Cardiac fibroblast (primary cell): ENCODE measurements at regions not wholly inside any gene's neighbourhood (a gene's known extent, or its start where the extent isn't known, plus 50 kb on each side); places are given as distances from the start of the nearest gene placed in this dataset.

Experiments
- DNase-seq, 2 donors: peaks; one replicate each; pipeline versions ENCODE4 v3.0.0 to v3.0.0-alpha.2; 2010; ENCODE audit warnings: low read depth in 2 of 2
- H3K4me3 ChIP-seq, 2 donors: replicated peaks in 1 of 2; 1 replicate in 1 of 2; 2 replicates in 1 of 2; pipeline ENCODE4 v1.5.1; 2011; ENCODE audit warnings: low read depth in 2 of 2, low read length in 2 of 2, mild to moderate bottlenecking in 2 of 2, moderate library complexity in 1 of 2
- TF ChIP-seq, protein P1 (sequence below): IDR thresholded peaks from one replicate; pipeline ENCODE4 v1.5.1; 2011; ENCODE audit warnings: low read depth, mild to moderate bottlenecking, low read length, inconsistent platforms

DNA sequence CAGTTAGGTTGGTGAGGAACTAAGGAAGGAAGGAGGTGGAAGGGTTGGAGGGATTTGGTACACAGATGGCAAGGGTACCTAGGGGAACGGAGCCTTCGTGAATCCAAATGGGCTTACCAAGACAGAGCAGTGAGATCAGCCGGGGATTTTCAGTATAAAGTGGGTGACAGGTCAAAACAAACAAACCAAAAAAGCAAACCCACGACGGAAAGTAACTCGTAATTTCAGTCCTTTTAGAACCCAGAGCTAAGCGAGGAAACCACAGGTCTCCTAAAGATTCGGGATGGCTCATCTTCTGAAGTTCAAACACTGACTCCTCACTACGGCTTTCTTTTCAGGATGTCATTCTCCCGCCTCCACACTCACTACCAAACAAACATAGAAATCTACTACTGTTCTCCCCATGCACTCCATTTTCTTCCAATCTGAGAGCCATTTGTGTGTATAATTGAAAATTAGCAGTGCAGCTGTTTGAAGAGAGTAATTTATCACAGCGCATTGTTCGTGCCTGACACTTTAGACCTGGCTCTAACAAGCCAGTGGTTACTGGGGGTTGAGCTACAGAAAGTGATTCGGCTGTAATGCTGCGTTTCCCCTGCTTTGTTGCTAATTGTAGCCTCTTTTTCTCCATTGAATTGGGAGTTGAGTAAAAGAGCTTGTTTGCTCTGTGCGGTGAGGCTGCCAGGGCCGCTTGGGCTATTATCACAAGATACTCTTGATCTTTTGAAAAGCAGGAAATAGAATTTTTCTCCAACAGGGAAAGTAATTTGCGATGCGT is 64.7 kb upstream of the CCDC39 start:
- TF ChIP-seq, protein P1, sequence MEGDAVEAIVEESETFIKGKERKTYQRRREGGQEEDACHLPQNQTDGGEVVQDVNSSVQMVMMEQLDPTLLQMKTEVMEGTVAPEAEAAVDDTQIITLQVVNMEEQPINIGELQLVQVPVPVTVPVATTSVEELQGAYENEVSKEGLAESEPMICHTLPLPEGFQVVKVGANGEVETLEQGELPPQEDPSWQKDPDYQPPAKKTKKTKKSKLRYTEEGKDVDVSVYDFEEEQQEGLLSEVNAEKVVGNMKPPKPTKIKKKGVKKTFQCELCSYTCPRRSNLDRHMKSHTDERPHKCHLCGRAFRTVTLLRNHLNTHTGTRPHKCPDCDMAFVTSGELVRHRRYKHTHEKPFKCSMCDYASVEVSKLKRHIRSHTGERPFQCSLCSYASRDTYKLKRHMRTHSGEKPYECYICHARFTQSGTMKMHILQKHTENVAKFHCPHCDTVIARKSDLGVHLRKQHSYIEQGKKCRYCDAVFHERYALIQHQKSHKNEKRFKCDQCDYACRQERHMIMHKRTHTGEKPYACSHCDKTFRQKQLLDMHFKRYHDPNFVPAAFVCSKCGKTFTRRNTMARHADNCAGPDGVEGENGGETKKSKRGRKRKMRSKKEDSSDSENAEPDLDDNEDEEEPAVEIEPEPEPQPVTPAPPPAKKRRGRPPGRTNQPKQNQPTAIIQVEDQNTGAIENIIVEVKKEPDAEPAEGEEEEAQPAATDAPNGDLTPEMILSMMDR: no peak
- no peak overlapping the region for H3K4me3 ChIP-seq
- no peak for DNase-seq

DNA sequence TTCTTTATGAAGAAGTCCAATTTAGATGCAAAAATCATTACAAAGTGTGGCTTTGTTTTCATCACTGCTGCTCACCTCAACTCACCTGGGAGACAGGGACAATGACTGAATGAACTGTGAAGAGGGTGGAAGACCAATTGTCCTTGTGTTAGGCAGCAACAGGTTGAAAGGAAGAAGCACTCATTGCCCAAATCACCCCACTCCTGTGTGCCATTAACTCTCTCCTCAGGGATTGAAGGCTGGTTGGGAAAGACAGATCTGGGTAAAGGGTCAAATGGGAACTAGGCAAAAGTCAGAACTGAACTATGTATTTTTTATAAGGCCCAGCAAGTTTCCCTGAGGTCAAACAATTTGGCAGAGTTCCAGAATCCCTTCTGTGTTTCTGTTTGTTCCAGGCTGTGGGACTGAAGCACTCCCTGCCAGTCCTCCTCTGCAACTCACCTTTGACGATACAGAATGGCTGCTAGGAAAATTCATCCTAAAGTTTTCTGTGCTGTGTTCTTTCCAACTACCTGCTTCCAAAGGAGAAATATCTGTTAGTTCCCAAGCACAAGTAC is 68.6 kb upstream of the CCDC39 start:
- TF ChIP-seq, protein P1: no peak
- no peak overlapping the region for H3K4me3 ChIP-seq
- DNase-seq: no peak

DNA sequence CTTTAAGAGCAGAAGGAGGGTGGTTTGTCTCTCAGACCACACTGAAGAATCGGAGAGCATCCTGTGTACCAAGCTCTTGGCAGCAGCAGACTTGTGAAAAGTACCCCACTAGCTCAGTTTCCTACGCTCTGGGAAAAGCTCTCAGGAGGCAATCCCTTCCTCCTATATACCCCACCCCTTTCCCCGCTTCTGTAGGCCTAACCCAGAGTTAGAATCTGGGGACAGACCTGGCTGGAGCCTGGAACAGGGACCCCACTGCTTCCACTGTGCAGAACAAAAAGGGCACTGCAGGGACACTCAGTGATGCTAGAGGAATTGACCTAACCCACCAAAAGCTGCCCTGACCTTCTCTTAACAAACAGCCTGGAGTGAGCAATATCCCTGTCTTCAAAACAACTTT is 70.0 kb upstream of the CCDC39 start:
- TF ChIP-seq, protein P1: no peak
- no peak overlapping the region for H3K4me3 ChIP-seq
- DNase-seq: no peak

DNA sequence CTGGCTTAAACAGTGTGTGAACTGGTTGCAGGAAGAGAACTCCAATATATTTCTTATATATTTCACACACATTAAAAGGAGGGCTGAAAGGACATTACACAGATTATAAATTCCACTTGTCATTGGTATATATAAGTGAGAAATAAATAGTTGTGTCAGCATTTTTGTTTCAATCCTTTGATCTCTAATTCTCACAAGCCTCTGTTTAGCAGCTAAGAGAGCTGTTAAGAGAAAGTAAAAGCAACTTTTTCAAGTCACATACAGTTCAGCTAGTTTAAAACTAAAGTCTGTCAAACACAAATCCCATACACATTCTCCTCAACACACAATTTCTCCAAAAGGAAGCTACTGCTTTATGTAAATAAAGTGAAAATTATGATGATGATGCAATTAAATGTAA is 70.5 kb upstream of the CCDC39 start:
- TF ChIP-seq, protein P1: no peak
- DNase-seq: no peak
- H3K4me3 ChIP-seq: no peak overlapping the region

DNA sequence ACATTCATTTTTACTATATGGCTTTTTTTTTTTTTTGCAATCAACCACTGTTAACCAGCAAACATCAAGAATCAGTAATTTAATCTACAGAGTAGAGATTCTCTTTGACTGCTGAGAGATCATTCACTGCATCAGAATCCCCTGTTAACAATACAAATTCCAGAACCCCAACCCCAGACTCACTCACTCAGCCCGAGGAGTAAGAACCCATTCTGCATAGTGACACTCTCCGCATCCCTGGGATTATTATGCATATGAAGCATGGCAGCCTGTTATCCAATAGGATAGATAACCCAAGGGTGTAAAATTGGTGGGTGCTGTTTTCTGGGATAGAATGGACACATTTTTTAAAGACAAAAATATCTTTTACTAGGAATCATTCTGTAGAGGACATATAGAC is 76.3 kb upstream of the CCDC39 start:
- DNase-seq: no peak
- H3K4me3 ChIP-seq: no peak overlapping the region
- TF ChIP-seq, protein P1: no peak

DNA sequence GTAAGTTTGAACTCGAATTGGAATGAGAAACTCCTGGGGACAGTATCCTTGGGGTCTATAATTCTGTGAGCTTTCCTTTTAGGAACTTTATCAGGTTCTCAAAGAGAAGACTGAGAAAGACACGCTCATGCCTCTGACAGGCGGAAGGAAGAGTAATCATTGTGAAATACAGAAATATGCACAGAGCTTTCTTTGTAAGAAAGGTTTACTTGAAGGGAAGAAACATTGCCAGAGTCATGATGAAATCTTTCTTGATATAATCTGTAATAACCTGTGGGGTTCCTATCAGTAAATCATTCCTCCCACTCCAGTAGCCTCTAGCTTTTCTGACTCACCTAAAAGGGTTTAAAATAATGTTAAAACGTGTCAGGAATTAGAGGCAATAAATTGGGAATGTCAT is 83.6 kb upstream of the CCDC39 start:
- no peak for DNase-seq

More for the DNA sequence above, 83.6 kb upstream of the CCDC39 start:
- TF ChIP-seq, protein P1: no peak
- no peak overlapping the region for H3K4me3 ChIP-seq
